KOPT-K1 (cell line): ENCODE measurements at regions not wholly inside any gene's neighbourhood (a gene's known extent, or its start where the extent isn't known, plus 50 kb on each side); places are given as distances from the start of the nearest gene placed in this dataset.
"Not testable (repeated sequence)": the region's sequence is repeated elsewhere in the genome, so short reads cannot be mapped to it uniquely, and the experiment has no call there.

ENCODE experiments used
- H3K27ac ChIP-seq: fragments of 200-600 bp; sonication (generic); 2 replicates; pipeline ENCODE4 v1.5.1; 2016; ENCODE audit warnings: antibody characterized with exemption, mild to moderate bottlenecking, low read depth, low read length; ENCODE audit not compliant: poor library complexity, severe bottlenecking
- H3K36me3 ChIP-seq: fragments of 200-600 bp; sonication (generic); 2 replicates; pipeline ENCODE4 v1.5.1; 2017; ENCODE audit warnings: antibody characterized with exemption, mild to moderate bottlenecking, low read length, moderate library complexity; ENCODE audit not compliant: insufficient read depth
- H3K9me3 ChIP-seq: fragments of 200-600 bp; sonication (generic); 2 replicates; pipeline ENCODE4 v1.5.1; 2017; ENCODE audit warnings: antibody characterized with exemption, low read length, mild to moderate bottlenecking; ENCODE audit not compliant: insufficient read depth, poor library complexity, severe bottlenecking

GRCh38 chr4:188647820-188648370, 508.7 kb downstream of the TRIML1 start:
- no peaks in the 10 kb centered on the region for H3K36me3 ChIP-seq
- no peak overlapping the region for H3K27ac ChIP-seq
- no peaks in the 10 kb centered on the region for H3K9me3 ChIP-seq

DNA sequence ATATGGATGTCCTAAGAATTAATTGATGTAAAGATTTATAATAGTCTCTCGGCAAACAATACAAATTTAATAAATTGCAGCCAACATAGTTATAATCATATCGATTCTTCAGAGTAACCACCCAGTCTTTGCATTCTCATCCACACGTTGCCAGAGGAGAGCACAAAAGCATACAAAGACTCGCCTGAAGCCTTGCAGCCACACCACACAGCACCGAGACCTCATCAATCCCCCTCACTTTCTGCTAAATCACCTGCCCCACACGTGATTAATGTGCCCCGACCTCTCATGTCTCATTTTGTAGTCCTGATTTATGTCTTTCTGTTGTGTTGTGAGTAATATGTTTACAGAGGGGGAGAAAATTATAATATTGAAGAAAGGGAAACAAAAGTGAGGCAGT, 510.4 kb downstream of the TRIML1 start:
- Histone ChIP-seq H3K27ac (no peak overlapping the region), H3K9me3 (no peaks in the 10 kb centered on the region), H3K36me3 (no peaks in the 10 kb centered on the region)

GRCh38 chr4:188650516-188650915, 511.3 kb downstream of the TRIML1 start:
- no peaks in the 10 kb centered on the region for H3K9me3 ChIP-seq
- no peaks in the 10 kb centered on the region for H3K36me3 ChIP-seq
- H3K27ac ChIP-seq = no peak overlapping the region

DNA sequence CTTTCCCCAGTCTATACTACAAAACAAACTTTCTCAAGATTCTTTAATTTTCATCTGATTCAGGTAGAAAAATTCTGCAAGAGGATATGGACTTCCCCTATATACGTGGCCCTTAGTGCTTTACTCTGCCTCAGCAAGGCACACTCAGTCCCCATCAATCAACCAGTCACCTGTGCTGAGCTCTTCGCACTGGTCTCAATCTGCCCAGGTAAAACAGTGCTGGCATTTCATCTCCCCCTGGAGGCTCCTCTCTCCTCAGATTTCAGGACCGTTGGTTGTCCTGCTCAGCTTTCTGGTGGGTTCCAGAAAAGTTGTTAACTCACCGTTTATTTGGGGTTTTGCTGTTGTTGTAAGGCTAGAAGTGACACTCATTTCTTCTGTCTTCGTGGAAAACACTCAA, 518.1 kb downstream of the TRIML1 start:
- no peak overlapping the region for H3K27ac ChIP-seq
- H3K9me3 ChIP-seq = no peaks in the 10 kb centered on the region
- H3K36me3 ChIP-seq = no peaks in the 10 kb centered on the region

GRCh38 chr4:188658958-188659522, 519.8 kb downstream of the TRIML1 start:
- no peaks in the 10 kb centered on the region for H3K9me3 ChIP-seq
- H3K36me3 ChIP-seq = no peaks in the 10 kb centered on the region
- H3K27ac ChIP-seq = no peak overlapping the region

DNA sequence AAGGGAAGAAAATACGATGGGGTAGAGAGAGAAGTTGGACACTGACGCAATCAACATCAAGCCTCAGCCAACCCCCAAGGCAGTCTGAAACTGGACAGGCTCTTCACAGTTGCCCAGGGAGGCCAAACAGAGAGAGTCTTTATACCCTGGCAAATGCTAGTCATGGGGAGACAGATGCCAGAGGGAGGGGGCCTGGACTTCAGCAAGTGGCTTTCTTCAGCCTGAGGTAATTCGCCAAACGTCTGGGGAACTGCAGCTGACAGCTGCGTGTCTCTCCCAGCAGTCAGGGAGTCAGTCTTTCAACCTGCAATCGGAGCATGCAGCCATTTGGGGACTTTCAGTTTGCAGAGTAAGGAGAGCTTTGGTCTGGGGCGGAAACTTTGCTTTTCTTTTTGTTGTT, 521.6 kb downstream of the TRIML1 start:
- Histone ChIP-seq H3K9me3 (no peaks in the 10 kb centered on the region), H3K27ac (no peak overlapping the region), H3K36me3 (no peaks in the 10 kb centered on the region)

- Histone ChIP-seq H3K9me3 (no peaks in the 10 kb centered on the region), H3K36me3 (no peaks in the 10 kb centered on the region), H3K27ac (no peak overlapping the region)
Observed at GRCh38 chr4:188661502-188661901, 522.3 kb downstream of the TRIML1 start.

DNA sequence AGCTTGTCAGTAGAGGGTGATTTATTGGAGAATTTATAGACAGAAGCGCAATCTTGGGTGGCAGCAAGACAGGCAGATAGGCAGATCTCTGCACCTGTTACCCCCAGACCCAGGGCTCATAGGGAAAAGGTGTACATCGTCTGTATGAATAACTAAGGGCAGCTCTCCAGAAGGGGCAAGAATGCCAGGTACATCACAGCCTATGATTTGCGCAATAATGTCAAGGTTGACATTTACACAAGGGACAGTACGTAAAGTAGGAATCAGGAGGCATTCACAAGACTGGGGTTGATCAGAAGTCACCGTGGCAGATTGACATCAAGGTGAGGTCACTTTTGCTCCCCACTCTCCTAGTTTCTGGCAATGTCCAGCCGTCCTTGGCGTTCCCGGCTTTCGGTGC, 524.1 kb downstream of the TRIML1 start:
- Histone ChIP-seq H3K9me3 (no peaks in the 10 kb centered on the region), H3K27ac (no peak overlapping the region), H3K36me3 (no peaks in the 10 kb centered on the region)

GRCh38 chr4:188665491-188666457, 526.5 kb downstream of the TRIML1 start:
- Histone ChIP-seq H3K36me3 (no peaks in the 10 kb centered on the region), H3K27ac (no peak overlapping the region), H3K9me3 (no peaks in the 10 kb centered on the region)

- H3K36me3 ChIP-seq, H3K9me3 ChIP-seq, H3K27ac ChIP-seq: not testable (repeated sequence)
Observed at GRCh38 chr4:188678691-188679090, 539.5 kb downstream of the TRIML1 start.

- no peak overlapping the region for H3K27ac ChIP-seq
- H3K9me3 ChIP-seq = no peaks in the 10 kb centered on the region
Observed at GRCh38 chr4:188680004-188680666, 540.9 kb downstream of the TRIML1 start.

GRCh38 chr4:188680667-188681063, 541.4 kb downstream of the TRIML1 start:
- Histone ChIP-seq H3K9me3 (no peaks in the 10 kb centered on the region), H3K36me3 (no peaks in the 10 kb centered on the region), H3K27ac (no peak overlapping the region)

More at GRCh38 chr4:188680004-188680666, 540.9 kb downstream of the TRIML1 start:
- no peaks in the 10 kb centered on the region for H3K36me3 ChIP-seq

DNA sequence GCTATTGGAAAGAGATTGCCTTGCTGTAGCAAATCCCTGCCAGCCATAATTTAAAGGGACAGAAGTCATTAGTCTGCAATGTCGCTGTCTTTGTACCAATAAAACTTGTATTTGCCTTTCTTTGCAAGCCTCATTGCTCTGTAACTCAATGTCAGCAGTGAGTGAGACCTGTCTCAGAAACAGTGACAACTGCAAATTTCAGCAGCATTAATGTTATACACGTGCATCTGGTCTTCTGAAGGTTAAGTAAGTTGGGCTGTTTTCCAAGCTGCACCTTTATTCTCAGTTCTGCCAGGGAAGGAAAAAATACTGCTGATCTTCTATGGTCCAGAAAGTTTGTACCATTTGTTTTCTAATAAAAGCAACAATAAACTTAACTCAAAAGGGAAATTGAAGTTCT, 543.1 kb downstream of the TRIML1 start:
- Histone ChIP-seq H3K36me3 (no peaks in the 10 kb centered on the region), H3K27ac (no peak overlapping the region), H3K9me3 (no peaks in the 10 kb centered on the region)

GRCh38 chr4:188683571-188683970, 544.3 kb downstream of the TRIML1 start:
- no peak overlapping the region for H3K27ac ChIP-seq
- no peaks in the 10 kb centered on the region for H3K9me3 ChIP-seq
- no peaks in the 10 kb centered on the region for H3K36me3 ChIP-seq

DNA sequence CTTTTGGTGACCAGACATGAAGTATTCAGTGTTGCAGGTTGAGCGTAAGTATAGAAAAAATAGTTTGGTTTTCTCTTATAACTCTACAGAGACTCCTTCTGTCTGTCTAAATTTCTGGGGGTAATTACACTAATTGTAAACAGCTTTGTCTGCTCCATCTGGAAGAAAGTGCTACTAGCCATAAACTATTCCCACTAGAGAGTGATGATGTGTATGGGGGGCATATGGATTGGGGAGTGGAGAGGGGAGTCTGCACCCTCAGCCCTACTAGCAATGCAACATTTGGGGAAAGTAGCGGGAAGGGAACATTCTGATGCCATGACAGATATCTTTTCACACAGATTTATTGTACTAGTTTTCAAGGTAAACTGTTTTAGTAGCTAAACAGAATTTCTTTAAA, 549.7 kb downstream of the TRIML1 start:
- no peaks in the 10 kb centered on the region for H3K36me3 ChIP-seq
- no peak overlapping the region for H3K27ac ChIP-seq
- H3K9me3 ChIP-seq = no peaks in the 10 kb centered on the region
